ENCODE measurements at regions not wholly inside any gene's neighbourhood (a gene's known extent, or its start where the extent isn't known, plus 50 kb on each side); places are given as distances from the start of the nearest gene placed in this dataset.

DNA sequence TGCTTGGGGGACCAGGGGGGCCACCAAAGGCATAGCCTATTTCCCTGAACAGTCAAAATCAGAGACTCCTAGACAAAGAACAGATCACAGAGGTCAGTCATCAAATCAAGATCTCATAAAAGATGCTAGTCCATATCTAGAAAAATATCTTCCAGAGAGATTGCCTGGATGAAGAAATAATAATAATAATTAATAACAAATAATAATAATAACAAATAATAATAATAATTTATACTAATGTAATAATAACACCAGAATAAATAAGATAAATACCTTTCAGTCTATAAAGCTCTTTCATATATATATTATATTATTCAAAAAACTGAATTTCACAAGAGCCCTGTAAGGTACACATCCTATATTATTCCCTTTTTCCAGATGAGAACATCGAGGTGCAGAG lies 129.6 kb downstream of the PAX1 start (continued):
- no peak for TF ChIP-seq ZNF589 (CRISPR knock-in tag; IDR thresholded peaks at IDR 0.05; ENCODE audit: low read depth)
- TF ChIP-seq, protein P1, sequence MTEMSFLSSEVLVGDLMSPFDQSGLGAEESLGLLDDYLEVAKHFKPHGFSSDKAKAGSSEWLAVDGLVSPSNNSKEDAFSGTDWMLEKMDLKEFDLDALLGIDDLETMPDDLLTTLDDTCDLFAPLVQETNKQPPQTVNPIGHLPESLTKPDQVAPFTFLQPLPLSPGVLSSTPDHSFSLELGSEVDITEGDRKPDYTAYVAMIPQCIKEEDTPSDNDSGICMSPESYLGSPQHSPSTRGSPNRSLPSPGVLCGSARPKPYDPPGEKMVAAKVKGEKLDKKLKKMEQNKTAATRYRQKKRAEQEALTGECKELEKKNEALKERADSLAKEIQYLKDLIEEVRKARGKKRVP (CRISPR knock-in tag; IDR thresholded peaks at IDR 0.05), result no peak
- no peak for TF ChIP-seq BRCA1 (IDR thresholded peaks at IDR 0.05)
- no peak for TF ChIP-seq BRCA1 (CRISPR knock-in tag; IDR thresholded peaks at IDR 0.05)

DNA sequence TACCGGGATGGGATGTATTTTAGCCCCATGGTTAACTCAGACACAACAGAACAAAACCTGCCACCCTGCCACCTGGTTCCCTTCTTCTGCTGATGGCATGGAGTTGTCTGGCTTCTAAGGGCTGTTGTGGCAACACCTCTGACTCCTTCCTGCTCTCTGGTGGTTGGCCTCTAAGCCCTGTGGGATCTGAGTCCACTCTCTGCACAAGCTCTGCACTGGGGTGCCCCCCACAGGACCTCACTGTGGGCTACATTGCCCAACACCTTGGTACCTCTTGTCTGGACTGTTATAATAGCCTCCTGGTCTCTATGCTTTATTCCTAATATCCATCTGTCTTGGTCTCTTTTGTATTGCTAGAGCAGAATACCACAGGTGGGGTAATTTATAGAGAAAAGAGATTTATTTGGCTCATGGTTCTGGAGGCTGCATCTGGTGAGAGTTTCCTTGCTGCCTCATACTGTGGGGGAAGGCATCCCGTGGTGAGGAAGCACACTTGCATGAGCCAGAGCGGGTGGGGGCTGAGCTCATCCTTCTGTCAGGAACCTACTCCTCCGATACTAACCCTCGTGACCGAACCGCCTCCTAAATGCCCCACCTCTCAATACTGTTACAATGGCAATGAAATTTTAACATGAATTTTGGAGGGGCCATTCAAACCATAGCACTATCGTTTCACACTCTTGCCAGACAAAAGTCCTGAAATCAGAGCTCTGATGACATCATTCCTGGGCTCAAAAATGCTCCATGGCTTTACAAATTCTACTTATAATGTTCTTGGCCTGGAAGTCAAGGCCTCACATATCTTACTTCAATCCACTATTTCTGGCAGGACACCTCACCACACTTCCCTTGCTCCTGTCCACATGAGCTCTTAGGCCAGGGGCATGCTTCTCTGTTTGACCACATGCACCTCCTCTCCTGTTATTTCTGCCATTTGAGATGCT lies 127.2 kb downstream of the PAX1 start:
- no peaks in the 10 kb centered on the region for H3K9me1 ChIP-seq (ENCODE audit: control insufficient read depth, insufficient read depth, low read length)
- H3K4me3 ChIP-seq, result no peak overlapping the region
- ChIA-PET CTCF (ENCODE audit: low intra/inter-chr PET ratio) (no interaction called here), POLR2A (no interaction called here)
- 0% methylated on average over 6 of the region's 8 CpGs for WGBS (ENCODE audit: insufficient coverage, low coverage, missing lambda C conversion rate)
- no peaks in the 10 kb centered on the region for H4K20me1 ChIP-seq (replicated peaks; ENCODE audit: control insufficient read depth, insufficient read depth, low read length)
- in situ Hi-C loops (cut with MboI) (no loop called here), intact Hi-C loops (cut with micrococcal nuclease) (no loop called here)
- H3K4me2 ChIP-seq (ENCODE audit: insufficient read depth, low read length), result no peak overlapping the region
- BruUV-seq (replicated peaks), result no TSS peak
- no peaks in the 10 kb centered on the region for H3K36me3 ChIP-seq (ENCODE audit: control insufficient read depth, insufficient read depth, low read length)
- H3K9ac ChIP-seq (ENCODE audit: insufficient read depth in 1 of 2, low read depth in 2 of 2, low read length in 2 of 2), result no peak overlapping the region
- no peaks in the 10 kb centered on the region for H3K79me2 ChIP-seq (ENCODE audit: control insufficient read depth, insufficient read depth, low read length)
- no peaks in the 10 kb centered on the region for H3K9me3 ChIP-seq (replicated peaks; ENCODE audit: control insufficient read depth, insufficient read depth, low read depth, low read length)
- H2AFZ ChIP-seq (ENCODE audit: low read depth, low read length), result no peak overlapping the region
- no peaks in the 10 kb centered on the region for H3K4me1 ChIP-seq (replicated peaks in 1 of 2; ENCODE audit: control insufficient read depth in 2 of 2, insufficient read depth in 2 of 2, low read length in 2 of 2)
- FAIRE-seq (no peak), DNase-seq (ENCODE audit: extremely low read depth in 1 of 4, low spot score in 3 of 4) (no peak), ATAC-seq (no peak)
- H3K27ac ChIP-seq (ENCODE audit: extremely low read depth, low read depth, low read length), result no peak overlapping the region
- H3K27me3 ChIP-seq (ENCODE audit: control insufficient read depth in 2 of 2, insufficient read depth in 2 of 2, low read length in 2 of 2), result no peaks in the 10 kb centered on the region
- no peak for TF ChIP-seq ARHGAP35 (IDR thresholded peaks at IDR 0.05; ENCODE audit: partially characterized antibody)
- TF ChIP-seq JUNB (CRISPR knock-in tag; conservative IDR thresholded peaks at IDR 0.05), result no peak
- TF ChIP-seq CBFA2T3 (IDR thresholded peaks at IDR 0.05), result no peak
- no peak for TF ChIP-seq TOE1 (IDR thresholded peaks at IDR 0.05; ENCODE audit: borderline replicate concordance)
- no peak for TF ChIP-seq TOE1 (CRISPR knock-in tag; IDR thresholded peaks at IDR 0.05; ENCODE audit: borderline replicate concordance, low read depth)
- TF ChIP-seq, protein P2, sequence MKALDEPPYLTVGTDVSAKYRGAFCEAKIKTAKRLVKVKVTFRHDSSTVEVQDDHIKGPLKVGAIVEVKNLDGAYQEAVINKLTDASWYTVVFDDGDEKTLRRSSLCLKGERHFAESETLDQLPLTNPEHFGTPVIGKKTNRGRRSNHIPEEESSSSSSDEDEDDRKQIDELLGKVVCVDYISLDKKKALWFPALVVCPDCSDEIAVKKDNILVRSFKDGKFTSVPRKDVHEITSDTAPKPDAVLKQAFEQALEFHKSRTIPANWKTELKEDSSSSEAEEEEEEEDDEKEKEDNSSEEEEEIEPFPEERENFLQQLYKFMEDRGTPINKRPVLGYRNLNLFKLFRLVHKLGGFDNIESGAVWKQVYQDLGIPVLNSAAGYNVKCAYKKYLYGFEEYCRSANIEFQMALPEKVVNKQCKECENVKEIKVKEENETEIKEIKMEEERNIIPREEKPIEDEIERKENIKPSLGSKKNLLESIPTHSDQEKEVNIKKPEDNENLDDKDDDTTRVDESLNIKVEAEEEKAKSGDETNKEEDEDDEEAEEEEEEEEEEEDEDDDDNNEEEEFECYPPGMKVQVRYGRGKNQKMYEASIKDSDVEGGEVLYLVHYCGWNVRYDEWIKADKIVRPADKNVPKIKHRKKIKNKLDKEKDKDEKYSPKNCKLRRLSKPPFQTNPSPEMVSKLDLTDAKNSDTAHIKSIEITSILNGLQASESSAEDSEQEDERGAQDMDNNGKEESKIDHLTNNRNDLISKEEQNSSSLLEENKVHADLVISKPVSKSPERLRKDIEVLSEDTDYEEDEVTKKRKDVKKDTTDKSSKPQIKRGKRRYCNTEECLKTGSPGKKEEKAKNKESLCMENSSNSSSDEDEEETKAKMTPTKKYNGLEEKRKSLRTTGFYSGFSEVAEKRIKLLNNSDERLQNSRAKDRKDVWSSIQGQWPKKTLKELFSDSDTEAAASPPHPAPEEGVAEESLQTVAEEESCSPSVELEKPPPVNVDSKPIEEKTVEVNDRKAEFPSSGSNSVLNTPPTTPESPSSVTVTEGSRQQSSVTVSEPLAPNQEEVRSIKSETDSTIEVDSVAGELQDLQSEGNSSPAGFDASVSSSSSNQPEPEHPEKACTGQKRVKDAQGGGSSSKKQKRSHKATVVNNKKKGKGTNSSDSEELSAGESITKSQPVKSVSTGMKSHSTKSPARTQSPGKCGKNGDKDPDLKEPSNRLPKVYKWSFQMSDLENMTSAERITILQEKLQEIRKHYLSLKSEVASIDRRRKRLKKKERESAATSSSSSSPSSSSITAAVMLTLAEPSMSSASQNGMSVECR (CRISPR knock-in tag; IDR thresholded peaks at IDR 0.05), result no peak
- TF ChIP-seq NBN (IDR thresholded peaks at IDR 0.05; ENCODE audit: low read depth), result no peak
- TF ChIP-seq CC2D1A (IDR thresholded peaks at IDR 0.05), result no peak
- no peak for TF ChIP-seq ZNF586 (CRISPR knock-in tag; conservative IDR thresholded peaks at IDR 0.05)
- no peak for TF ChIP-seq ZNF217 (CRISPR knock-in tag; IDR thresholded peaks at IDR 0.05)
- no peak for TF ChIP-seq NFRKB (IDR thresholded peaks at IDR 0.05; ENCODE audit: low read depth)
- no peak for TF ChIP-seq EGR1 (conservative IDR thresholded peaks at IDR 0.05)
- no peak for TF ChIP-seq ZNF184 (CRISPR knock-in tag; IDR thresholded peaks at IDR 0.05)

Data from K562 (cell line).